HG02571 (cell line): ENCODE measurements at regions not wholly inside any gene's neighbourhood (a gene's known extent, or its start where the extent isn't known, plus 50 kb on each side); places are given as distances from the start of the nearest gene placed in this dataset.

ENCODE experiments used
- ATAC-seq: cut with Tn5 transposase; IDR thresholded peaks from one replicate; pipeline ENCODE4 v1.9.1; 2021; ENCODE audit warnings: mild to moderate bottlenecking, moderate library complexity; ENCODE audit not compliant: unreplicated experiment

- ATAC-seq: no peak
Observed at GRCh38 chr18:54023471-54023870, 201.0 kb downstream of the MBD2 start.

GRCh38 chr18:54020966-54021365 is 203.5 kb downstream of the MBD2 start:
- no peak for ATAC-seq

DNA sequence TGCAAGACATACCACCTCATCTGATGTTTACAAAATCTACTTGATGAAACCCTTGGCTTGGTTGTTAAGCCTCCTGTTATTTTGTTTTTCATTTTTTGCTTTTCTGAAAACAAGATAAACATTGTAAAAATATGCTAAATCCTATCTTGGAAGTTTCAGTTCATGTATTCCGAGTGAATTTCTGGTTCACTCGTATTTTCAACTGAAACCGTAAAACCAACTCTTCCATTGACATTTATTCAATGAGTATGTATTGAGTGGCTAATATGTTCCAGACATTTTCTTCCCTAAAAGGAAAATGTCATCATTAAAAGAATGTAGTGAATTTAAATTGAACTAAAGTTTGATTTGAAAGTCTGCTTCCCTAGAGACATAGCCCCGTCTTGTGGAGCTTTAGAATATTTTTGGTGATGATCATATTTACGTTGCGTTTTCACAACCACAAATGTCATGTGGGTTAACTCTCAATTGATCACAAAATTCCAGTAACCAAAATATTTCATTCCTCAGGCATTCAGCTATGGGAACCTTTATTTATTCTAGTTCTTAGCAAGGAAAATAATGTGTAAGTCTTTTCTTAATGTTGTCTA is 204.2 kb downstream of the MBD2 start:
- ATAC-seq: no peak

- ATAC-seq: no peak
Observed at GRCh38 chr18:54019641-54020040, 204.8 kb downstream of the MBD2 start.

DNA sequence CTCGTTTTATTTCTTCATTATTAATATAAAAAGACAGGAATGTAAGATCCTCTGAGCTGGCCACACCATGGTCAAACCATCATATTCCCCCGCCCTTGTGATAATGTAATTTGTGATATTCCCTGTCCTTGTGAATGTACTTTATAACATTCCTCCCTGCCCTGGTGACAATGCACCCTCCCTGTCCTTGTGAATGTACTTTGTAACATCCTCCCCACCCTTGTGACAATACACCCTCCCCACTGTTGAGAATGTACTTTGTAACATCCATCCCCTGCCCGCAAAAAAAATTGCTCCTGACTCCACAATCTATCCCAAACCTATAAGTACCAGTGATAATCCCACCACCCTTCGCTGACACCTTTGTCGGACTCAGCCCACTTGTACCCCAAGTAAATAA is 211.0 kb downstream of the MBD2 start:
- no peak for ATAC-seq

DNA sequence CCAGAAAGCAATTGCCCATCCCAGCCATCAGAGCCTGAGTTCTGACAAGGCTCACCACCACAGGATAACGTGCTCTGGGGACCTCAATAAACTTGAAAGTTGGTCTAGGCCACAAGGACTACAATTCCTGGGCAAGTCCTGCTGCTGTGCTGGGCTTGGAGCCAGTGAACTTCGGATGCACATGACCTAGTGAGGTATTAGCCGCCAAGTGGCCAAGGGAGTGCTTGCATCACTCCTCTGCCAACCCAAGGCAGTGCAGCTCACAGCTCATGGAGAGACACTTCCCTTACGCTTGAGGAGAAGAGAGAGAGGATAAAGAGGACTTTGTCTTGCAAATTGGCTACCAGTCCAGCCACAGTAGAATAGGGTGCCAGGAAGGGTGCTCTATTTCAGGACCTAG is 219.6 kb downstream of the MBD2 start:
- ATAC-seq: no peak

DNA sequence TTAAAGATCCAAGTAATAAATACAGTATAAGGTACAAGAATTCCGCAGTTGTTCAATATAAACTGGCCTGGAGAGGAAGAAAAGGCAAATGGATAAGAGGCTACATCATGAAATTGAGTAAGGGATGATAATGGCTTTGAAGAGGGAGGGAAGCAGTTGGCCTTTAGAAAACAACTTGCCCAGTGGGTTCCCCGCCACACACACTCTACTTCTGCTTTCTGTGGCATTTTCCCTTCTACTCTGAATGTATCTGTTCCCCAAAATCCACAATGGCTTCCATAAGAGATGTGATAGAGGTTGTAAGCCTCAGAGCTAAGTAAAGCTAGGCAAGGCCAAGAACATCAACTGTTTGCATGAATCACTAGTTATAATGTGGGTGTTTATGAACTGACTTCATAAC is 221.3 kb downstream of the MBD2 start:
- ATAC-seq: no peak

GRCh38 chr18:53997064-53997463 is 227.4 kb downstream of the MBD2 start:
- ATAC-seq: no peak

- ATAC-seq: no peak
Observed at GRCh38 chr18:53994016-53994415, 230.5 kb downstream of the MBD2 start.

DNA sequence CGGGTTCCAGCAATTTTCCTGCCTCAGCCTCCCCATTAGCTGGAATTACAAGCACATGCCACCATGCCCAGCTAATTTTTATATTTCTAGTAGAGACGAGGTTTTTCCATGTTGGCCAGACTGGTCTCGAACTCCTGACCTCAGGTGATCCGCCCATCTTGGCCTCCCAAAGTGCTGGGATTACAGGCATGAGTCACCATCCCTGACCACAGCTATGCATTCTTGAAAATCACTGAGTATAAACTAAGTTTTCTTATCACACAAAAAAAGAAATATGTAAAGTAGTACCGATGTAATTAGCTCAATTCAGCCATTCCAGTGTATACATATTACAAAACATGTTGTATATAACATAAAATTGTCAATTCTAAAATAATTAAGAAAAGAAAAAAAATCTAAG is 232.7 kb downstream of the MBD2 start:
- no peak for ATAC-seq

GRCh38 chr18:53991202-53991601 is 233.3 kb downstream of the MBD2 start:
- no peak for ATAC-seq

DNA sequence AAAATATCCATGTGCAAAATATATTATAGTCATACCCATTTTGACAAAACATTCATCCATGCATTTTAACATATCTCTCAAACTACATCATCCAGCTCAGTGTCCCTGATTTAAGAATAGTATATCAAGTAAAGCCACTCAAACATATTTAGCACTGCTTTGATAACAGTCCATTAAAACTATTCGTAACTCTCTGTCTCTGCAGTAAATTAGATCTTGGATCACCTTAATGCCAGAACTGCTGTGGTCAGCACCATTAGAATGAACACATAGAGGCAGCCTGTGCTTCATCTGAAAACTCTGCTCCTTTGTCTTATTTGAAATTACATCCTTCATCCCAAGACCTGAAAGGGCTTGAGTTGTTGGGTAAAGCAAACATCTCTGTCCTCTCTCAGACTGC is 234.0 kb downstream of the MBD2 start:
- no peak for ATAC-seq

DNA sequence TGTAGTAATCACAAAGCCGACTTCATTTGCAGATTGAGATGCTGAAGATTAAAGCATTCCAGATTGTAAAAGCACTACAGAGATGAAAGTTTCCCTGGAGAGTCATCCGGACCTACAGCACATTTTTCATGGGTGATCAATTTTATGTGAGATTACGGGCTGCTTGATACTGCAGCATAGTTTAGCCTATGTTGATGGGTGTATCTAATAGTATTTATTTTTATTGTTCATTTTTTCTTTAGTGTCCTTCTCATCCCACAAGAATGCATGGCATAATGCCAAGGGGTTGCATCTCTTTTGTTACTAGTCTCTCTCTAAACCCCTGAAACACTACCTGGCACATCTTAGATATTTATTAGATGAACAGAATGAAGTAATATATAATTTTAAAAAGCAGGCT is 240.4 kb downstream of the MBD2 start:
- ATAC-seq: no peak

GRCh38 chr18:53971331-53971730 is 253.1 kb downstream of the MBD2 start:
- ATAC-seq: no peak

- no peak for ATAC-seq
Observed at GRCh38 chr18:53952700-53953099, 271.8 kb downstream of the MBD2 start.

- no peak for ATAC-seq
Observed at GRCh38 chr18:53950545-53950944, 273.9 kb downstream of the MBD2 start.

DNA sequence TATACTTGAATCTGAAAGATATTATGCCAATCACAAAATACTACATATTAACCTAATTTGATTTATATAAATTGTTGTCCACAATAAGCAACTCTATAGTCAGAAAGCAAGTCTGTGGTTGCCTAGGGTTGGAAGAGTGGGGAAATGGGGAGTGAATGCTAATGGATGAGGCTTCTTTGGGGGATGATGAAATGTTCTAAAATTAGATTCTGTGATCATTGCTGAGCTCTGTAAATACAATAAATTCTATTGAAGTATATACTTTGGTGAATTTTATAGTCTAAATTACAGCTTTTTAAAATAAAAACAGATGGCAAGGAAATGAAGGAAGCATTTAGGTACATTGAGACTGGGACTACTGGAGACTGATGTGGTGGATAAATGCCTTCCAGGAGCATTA is 275.5 kb downstream of the MBD2 start:
- no peak for ATAC-seq

GRCh38 chr18:53947092-53947640 is 277.3 kb downstream of the MBD2 start:
- no peak for ATAC-seq

DNA sequence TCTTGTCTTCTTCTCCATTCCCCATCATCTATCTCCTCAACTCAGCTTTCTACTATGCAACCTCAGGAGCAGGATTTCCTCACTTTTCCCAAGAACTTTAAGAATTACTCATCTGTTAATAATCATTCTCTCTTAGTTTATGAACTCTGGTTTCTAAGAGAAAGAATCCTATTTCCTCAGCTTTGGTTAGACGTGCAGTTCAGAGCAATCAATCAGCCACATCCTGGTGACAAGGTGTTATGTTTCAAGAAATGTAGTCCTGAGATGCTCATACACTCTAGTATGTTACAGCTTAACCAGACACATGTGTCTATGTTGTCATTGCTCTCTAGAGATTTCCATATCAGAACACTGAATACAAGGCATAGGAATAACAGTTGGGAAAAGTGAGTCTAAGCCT is 277.9 kb downstream of the MBD2 start:
- ATAC-seq: no peak

DNA sequence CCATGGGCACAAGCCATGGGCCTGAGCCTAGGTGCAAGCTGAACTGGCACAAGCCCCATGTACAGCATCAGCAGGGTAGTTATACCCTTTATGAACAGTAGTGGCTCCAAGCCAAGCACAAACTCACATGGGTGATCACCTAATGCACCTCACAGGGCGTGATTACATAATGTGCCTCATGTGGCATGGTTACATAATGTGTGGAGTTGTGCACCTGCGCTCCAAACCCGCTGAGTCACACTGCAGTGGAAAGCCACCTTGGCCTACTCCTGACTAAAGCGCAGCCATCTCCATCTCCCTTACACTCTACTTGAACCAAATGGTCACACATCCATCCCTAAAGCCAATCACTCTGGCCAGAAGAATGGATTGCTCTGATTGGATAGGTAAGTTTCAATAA is 279.7 kb downstream of the MBD2 start:
- no peak for ATAC-seq

DNA sequence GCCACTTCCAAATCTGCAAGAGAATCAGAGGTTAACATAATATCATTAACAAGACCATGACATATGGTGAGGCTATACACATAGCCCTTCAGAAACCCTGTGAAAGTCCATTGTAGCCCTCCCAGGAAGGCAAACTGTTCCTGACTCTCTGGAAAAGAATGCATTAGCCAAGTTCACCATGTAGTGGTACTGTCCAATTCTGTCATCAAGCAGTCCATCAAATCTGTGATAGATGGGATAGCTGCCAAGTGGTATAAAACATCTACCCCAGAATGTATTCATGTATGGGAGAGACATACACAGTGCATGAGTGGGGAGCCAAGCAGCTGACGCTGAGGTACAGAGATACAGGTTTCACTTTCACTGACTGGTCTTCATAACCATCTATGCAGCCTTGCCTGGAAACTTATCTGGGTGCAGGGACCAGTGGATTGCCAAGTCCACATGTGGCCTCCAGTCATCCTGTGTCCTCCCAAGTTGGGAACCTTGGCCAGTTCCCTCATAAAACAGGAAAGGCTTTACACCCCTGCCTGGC is 281.1 kb downstream of the MBD2 start:
- no peak for ATAC-seq

- ATAC-seq: no peak
Observed at GRCh38 chr18:53941601-53942338, 282.7 kb downstream of the MBD2 start.
